ENCODE measurements at regions not wholly inside any gene's neighbourhood (a gene's known extent, or its start where the extent isn't known, plus 50 kb on each side); places are given as distances from the start of the nearest gene placed in this dataset.

- no peaks in the 10 kb centered on the region for H3K27me3 ChIP-seq (ENCODE audit: insufficient read depth, low read depth)
- no peaks in the 10 kb centered on the region for H3K9me2 ChIP-seq (ENCODE audit: insufficient read depth)
- no peaks in the 10 kb centered on the region for H3K36me3 ChIP-seq (ENCODE audit: low read depth)
- CTCF ChIA-PET: no interaction called here
- intact Hi-C loops (cut with micrococcal nuclease; ENCODE audit: unreplicated experiment): no loop called here
- no peak overlapping the region for H3K27ac ChIP-seq
- BruUV-seq (replicated peaks): no TSS peak
- no peaks in the 10 kb centered on the region for H3K4me1 ChIP-seq (replicated peaks; ENCODE audit: insufficient read depth)
- no peak overlapping the region for H3K4me2 ChIP-seq
- no peaks in the 10 kb centered on the region for H3K79me2 ChIP-seq (ENCODE audit: low read depth)
- H3K4me3 ChIP-seq: no peak overlapping the region
- TF ChIP-seq, protein P1, sequence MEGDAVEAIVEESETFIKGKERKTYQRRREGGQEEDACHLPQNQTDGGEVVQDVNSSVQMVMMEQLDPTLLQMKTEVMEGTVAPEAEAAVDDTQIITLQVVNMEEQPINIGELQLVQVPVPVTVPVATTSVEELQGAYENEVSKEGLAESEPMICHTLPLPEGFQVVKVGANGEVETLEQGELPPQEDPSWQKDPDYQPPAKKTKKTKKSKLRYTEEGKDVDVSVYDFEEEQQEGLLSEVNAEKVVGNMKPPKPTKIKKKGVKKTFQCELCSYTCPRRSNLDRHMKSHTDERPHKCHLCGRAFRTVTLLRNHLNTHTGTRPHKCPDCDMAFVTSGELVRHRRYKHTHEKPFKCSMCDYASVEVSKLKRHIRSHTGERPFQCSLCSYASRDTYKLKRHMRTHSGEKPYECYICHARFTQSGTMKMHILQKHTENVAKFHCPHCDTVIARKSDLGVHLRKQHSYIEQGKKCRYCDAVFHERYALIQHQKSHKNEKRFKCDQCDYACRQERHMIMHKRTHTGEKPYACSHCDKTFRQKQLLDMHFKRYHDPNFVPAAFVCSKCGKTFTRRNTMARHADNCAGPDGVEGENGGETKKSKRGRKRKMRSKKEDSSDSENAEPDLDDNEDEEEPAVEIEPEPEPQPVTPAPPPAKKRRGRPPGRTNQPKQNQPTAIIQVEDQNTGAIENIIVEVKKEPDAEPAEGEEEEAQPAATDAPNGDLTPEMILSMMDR (conservative IDR thresholded peaks at IDR 0.05): no peak
- TF ChIP-seq EZH2 (IDR thresholded peaks at IDR 0.05; ENCODE audit: low read depth): no peak
- POLR2A ChIA-PET (ENCODE audit: unreplicated experiment): no interaction called here
- H3K9me3 ChIP-seq (ENCODE audit: insufficient read depth, low read depth): no peaks in the 10 kb centered on the region
- no peaks in the 10 kb centered on the region for H4K20me1 ChIP-seq (ENCODE audit: insufficient read depth)
- DNase-seq: no peak
- no peak overlapping the region for H2AFZ ChIP-seq
- H3F3A ChIP-seq (ENCODE audit: insufficient read depth, low read depth): no peaks in the 10 kb centered on the region
Measured at GRCh38 chr15:62352817-62353216, 187.7 kb upstream of the C2CD4B start.

DNA sequence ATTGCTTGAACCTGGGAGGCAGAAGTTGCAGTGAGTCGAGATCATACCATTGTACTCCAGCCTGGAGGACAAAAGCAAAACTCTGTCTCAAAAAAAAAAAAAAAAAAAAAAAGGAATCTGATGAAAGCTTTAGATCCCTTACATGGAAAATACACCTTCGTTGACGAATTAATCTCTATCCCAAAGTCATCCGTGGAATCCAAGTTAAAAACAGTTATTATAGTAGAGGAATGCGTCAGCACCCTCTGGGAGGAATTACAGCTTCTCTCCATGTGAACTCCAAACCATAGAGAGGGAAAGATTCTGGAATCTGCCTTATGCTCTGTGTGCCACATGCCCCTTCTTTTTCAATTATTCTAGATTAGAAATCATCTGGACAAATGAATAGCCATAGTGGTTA, 192.3 kb upstream of the C2CD4B start:
- ChIA-PET POLR2A (ENCODE audit: unreplicated experiment) (no interaction called here), CTCF (no interaction called here)
- BruUV-seq (replicated peaks): no TSS peak
- intact Hi-C loops (cut with micrococcal nuclease; ENCODE audit: unreplicated experiment): no loop called here
- Histone ChIP-seq H3K27me3 (ENCODE audit: insufficient read depth, low read depth) (no peaks in the 10 kb centered on the region), H3K9me2 (ENCODE audit: insufficient read depth) (no peaks in the 10 kb centered on the region), H3K4me3 (no peak overlapping the region), H3K4me2 (no peak overlapping the region), H3K79me2 (ENCODE audit: low read depth) (no peaks in the 10 kb centered on the region), H3K4me1 (replicated peaks; ENCODE audit: insufficient read depth) (no peaks in the 10 kb centered on the region), H3K36me3 (ENCODE audit: low read depth) (no peaks in the 10 kb centered on the region), H3K27ac (no peak overlapping the region), H2AFZ (no peak overlapping the region), H3K9me3 (ENCODE audit: insufficient read depth, low read depth) (no peaks in the 10 kb centered on the region), H4K20me1 (ENCODE audit: insufficient read depth) (no peaks in the 10 kb centered on the region), H3F3A (ENCODE audit: insufficient read depth, low read depth) (no peaks in the 10 kb centered on the region)
- DNase-seq: no peak
- TF ChIP-seq, protein P1 (conservative IDR thresholded peaks at IDR 0.05): no peak
- no peak for TF ChIP-seq EZH2 (IDR thresholded peaks at IDR 0.05; ENCODE audit: low read depth)

DNA sequence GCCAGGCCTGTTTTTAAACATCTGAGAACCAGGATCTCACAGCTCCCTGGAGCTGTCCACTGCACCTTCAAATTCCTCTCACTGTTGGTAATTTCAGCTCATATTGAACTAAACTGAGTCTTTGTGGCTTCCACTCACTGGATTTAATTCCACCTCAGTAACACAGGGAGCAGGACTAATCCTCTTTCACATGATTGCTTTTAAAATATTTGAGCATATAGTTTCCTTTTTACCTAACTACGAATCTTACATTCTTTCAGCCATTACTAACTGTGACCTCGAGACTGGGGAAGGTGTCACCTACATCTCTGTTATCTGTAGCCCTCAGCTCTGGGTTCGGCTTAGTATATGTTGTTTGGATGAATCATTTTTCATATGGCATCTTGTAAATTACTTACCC, 194.3 kb upstream of the C2CD4B start:
- Histone ChIP-seq H3K4me1 (replicated peaks; ENCODE audit: insufficient read depth) (no peaks in the 10 kb centered on the region), H3K4me2 (no peak overlapping the region), H3K36me3 (ENCODE audit: low read depth) (no peaks in the 10 kb centered on the region), H2AFZ (no peak overlapping the region), H4K20me1 (ENCODE audit: insufficient read depth) (no peaks in the 10 kb centered on the region), H3K9me2 (ENCODE audit: insufficient read depth) (no peaks in the 10 kb centered on the region), H3K4me3 (no peak overlapping the region), H3K27me3 (ENCODE audit: insufficient read depth, low read depth) (no peaks in the 10 kb centered on the region), H3K27ac (no peak overlapping the region), H3F3A (ENCODE audit: insufficient read depth, low read depth) (no peaks in the 10 kb centered on the region), H3K9me3 (ENCODE audit: insufficient read depth, low read depth) (no peaks in the 10 kb centered on the region), H3K79me2 (ENCODE audit: low read depth) (no peaks in the 10 kb centered on the region)
- peak in 1 of 2 experiments; percentile 53 for DNase-seq
- no TSS peak for BruUV-seq (replicated peaks)
- intact Hi-C loops (cut with micrococcal nuclease; ENCODE audit: unreplicated experiment): no loop called here
- POLR2A ChIA-PET (ENCODE audit: unreplicated experiment): no interaction called here
- CTCF ChIA-PET: no interaction called here
- TF ChIP-seq, protein P1 (conservative IDR thresholded peaks at IDR 0.05): no peak
- TF ChIP-seq EZH2 (IDR thresholded peaks at IDR 0.05; ENCODE audit: low read depth): no peak
